ENCODE measurements at regions not wholly inside any gene's neighbourhood (a gene's known extent, or its start where the extent isn't known, plus 50 kb on each side); places are given as distances from the start of the nearest gene placed in this dataset.

DNA sequence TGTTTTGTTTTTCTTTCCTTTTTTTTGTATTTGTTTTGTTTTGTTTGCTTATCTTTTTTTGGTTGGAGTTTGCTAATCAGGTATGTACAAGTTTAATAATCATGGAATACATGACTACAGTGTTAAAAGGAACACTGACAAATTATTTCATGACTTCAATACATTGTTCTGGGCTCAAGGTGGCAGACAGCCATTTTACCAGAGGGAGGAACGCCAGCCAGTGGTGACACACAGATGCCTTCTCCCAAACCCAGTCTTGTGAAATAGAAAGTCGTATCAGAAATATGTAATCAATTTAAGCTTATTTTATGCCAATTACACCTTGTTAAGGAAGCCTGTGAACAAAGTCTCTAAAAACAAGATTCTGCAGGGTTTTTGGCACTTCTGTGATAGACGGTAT lies 264.0 kb upstream of the EPHA4 start:
- TF ChIP-seq, protein P1, sequence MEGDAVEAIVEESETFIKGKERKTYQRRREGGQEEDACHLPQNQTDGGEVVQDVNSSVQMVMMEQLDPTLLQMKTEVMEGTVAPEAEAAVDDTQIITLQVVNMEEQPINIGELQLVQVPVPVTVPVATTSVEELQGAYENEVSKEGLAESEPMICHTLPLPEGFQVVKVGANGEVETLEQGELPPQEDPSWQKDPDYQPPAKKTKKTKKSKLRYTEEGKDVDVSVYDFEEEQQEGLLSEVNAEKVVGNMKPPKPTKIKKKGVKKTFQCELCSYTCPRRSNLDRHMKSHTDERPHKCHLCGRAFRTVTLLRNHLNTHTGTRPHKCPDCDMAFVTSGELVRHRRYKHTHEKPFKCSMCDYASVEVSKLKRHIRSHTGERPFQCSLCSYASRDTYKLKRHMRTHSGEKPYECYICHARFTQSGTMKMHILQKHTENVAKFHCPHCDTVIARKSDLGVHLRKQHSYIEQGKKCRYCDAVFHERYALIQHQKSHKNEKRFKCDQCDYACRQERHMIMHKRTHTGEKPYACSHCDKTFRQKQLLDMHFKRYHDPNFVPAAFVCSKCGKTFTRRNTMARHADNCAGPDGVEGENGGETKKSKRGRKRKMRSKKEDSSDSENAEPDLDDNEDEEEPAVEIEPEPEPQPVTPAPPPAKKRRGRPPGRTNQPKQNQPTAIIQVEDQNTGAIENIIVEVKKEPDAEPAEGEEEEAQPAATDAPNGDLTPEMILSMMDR (IDR thresholded peaks at IDR 0.05): no peak
- TF ChIP-seq POLR2A (IDR thresholded peaks at IDR 0.05): no peak
